ENCODE measurements at regions not wholly inside any gene's neighbourhood (a gene's known extent, or its start where the extent isn't known, plus 50 kb on each side); places are given as distances from the start of the nearest gene placed in this dataset.

- no peak for DNase-seq
- no peaks in the 10 kb centered on the region for H3K27me3 ChIP-seq (ENCODE audit: control insufficient read depth, insufficient read depth, low read length)
- no peak overlapping the region for H3K27ac ChIP-seq (ENCODE audit: low read length)
- WGBS (ENCODE audit: insufficient coverage, low lambda C conversion rate): 0% methylated on average over 1 of the region's 3 CpGs
- no peaks in the 10 kb centered on the region for H3K4me1 ChIP-seq (ENCODE audit: control insufficient read depth, insufficient read depth, low read length)
- H3K4me3 ChIP-seq (ENCODE audit: low read length): no peak overlapping the region
- H3K9me3 ChIP-seq (ENCODE audit: control insufficient read depth, low read depth, low read length): peaks cover 2% of the 10 kb centered on the region
- no peaks in the 10 kb centered on the region for H3K36me3 ChIP-seq (ENCODE audit: control insufficient read depth, insufficient read depth, low read length)
Observed at GRCh38 chr14:105806568-105806967, 280.2 kb downstream of the TMEM121 start.

GRCh38 chr14:105817971-105818711 lies 291.8 kb downstream of the TMEM121 start:
- DNase-seq: no peak
- Histone ChIP-seq H3K4me1 (ENCODE audit: control insufficient read depth, insufficient read depth, low read length) (no peaks in the 10 kb centered on the region), H3K27me3 (ENCODE audit: control insufficient read depth, insufficient read depth, low read length) (no peaks in the 10 kb centered on the region), H3K36me3 (ENCODE audit: control insufficient read depth, insufficient read depth, low read length) (no peaks in the 10 kb centered on the region), H3K9me3 (ENCODE audit: control insufficient read depth, low read depth, low read length) (peaks cover 14% of the 10 kb centered on the region), H3K27ac (ENCODE audit: low read length) (no peak overlapping the region), H3K4me3 (ENCODE audit: low read length) (no peak overlapping the region)
- no CpG with 5 or more reads among the region's 21 CpGs for WGBS (ENCODE audit: insufficient coverage, low lambda C conversion rate)

GRCh38 chr14:105818712-105819005 lies 292.3 kb downstream of the TMEM121 start:
- no peak for DNase-seq
- Histone ChIP-seq H3K27me3 (ENCODE audit: control insufficient read depth, insufficient read depth, low read length) (no peaks in the 10 kb centered on the region), H3K9me3 (ENCODE audit: control insufficient read depth, low read depth, low read length) (peaks cover 14% of the 10 kb centered on the region), H3K36me3 (ENCODE audit: control insufficient read depth, insufficient read depth, low read length) (no peaks in the 10 kb centered on the region), H3K4me3 (ENCODE audit: low read length) (no peak overlapping the region), H3K27ac (ENCODE audit: low read length) (no peak overlapping the region), H3K4me1 (ENCODE audit: control insufficient read depth, insufficient read depth, low read length) (no peaks in the 10 kb centered on the region)
- no CpG with 5 or more reads among the region's 11 CpGs for WGBS (ENCODE audit: insufficient coverage, low lambda C conversion rate)

- Histone ChIP-seq H3K4me3 (ENCODE audit: low read length) (no peak overlapping the region), H3K27me3 (ENCODE audit: control insufficient read depth, insufficient read depth, low read length) (no peaks in the 10 kb centered on the region), H3K4me1 (ENCODE audit: control insufficient read depth, insufficient read depth, low read length) (no peaks in the 10 kb centered on the region), H3K27ac (ENCODE audit: low read length) (no peak overlapping the region), H3K9me3 (ENCODE audit: control insufficient read depth, low read depth, low read length) (no peaks in the 10 kb centered on the region), H3K36me3 (ENCODE audit: control insufficient read depth, insufficient read depth, low read length) (no peaks in the 10 kb centered on the region)
- no peak for DNase-seq
- WGBS (ENCODE audit: insufficient coverage, low lambda C conversion rate): no CpG with 5 or more reads among the region's 6 CpGs
Observed at GRCh38 chr14:105830171-105830570, 303.8 kb downstream of the TMEM121 start.

GRCh38 chr14:105836160-105836559 lies 309.8 kb downstream of the TMEM121 start:
- H3K27me3 ChIP-seq (ENCODE audit: control insufficient read depth, insufficient read depth, low read length): no peaks in the 10 kb centered on the region
- no peaks in the 10 kb centered on the region for H3K36me3 ChIP-seq (ENCODE audit: control insufficient read depth, insufficient read depth, low read length)
- H3K4me3 ChIP-seq (ENCODE audit: low read length): no peak overlapping the region
- no peaks in the 10 kb centered on the region for H3K4me1 ChIP-seq (ENCODE audit: control insufficient read depth, insufficient read depth, low read length)
- no peak overlapping the region for H3K27ac ChIP-seq (ENCODE audit: low read length)
- WGBS (ENCODE audit: insufficient coverage, low lambda C conversion rate): no CpG with 5 or more reads among the region's 11 CpGs
- DNase-seq: no peak
- peaks cover 40% of the 10 kb centered on the region for H3K9me3 ChIP-seq (ENCODE audit: control insufficient read depth, low read depth, low read length)

GRCh38 chr14:105836730-105837129 lies 310.3 kb downstream of the TMEM121 start:
- no peaks in the 10 kb centered on the region for H3K36me3 ChIP-seq (ENCODE audit: control insufficient read depth, insufficient read depth, low read length)
- no peak for DNase-seq
- H3K27ac ChIP-seq (ENCODE audit: low read length): no peak overlapping the region
- H3K27me3 ChIP-seq (ENCODE audit: control insufficient read depth, insufficient read depth, low read length): no peaks in the 10 kb centered on the region
- WGBS (ENCODE audit: insufficient coverage, low lambda C conversion rate): no CpG with 5 or more reads among the region's 10 CpGs
- H3K4me3 ChIP-seq (ENCODE audit: low read length): no peak overlapping the region
- H3K4me1 ChIP-seq (ENCODE audit: control insufficient read depth, insufficient read depth, low read length): no peaks in the 10 kb centered on the region
- peaks cover 46% of the 10 kb centered on the region for H3K9me3 ChIP-seq (ENCODE audit: control insufficient read depth, low read depth, low read length)

GRCh38 chr14:105837349-105838063 lies 311.1 kb downstream of the TMEM121 start:
- Histone ChIP-seq H3K36me3 (ENCODE audit: control insufficient read depth, insufficient read depth, low read length) (no peaks in the 10 kb centered on the region), H3K4me1 (ENCODE audit: control insufficient read depth, insufficient read depth, low read length) (no peaks in the 10 kb centered on the region), H3K9me3 (ENCODE audit: control insufficient read depth, low read depth, low read length) (peaks cover 46% of the 10 kb centered on the region), H3K27ac (ENCODE audit: low read length) (no peak overlapping the region), H3K4me3 (ENCODE audit: low read length) (no peak overlapping the region), H3K27me3 (ENCODE audit: control insufficient read depth, insufficient read depth, low read length) (no peaks in the 10 kb centered on the region)
- no CpG with 5 or more reads among the region's 20 CpGs for WGBS (ENCODE audit: insufficient coverage, low lambda C conversion rate)
- no peak for DNase-seq

- no CpG with 5 or more reads among the region's 11 CpGs for WGBS (ENCODE audit: insufficient coverage, low lambda C conversion rate)
Observed at GRCh38 chr14:105838107-105838506, 311.7 kb downstream of the TMEM121 start.

GRCh38 chr14:105838591-105839424 lies 312.4 kb downstream of the TMEM121 start:
- WGBS (ENCODE audit: insufficient coverage, low lambda C conversion rate): no CpG with 5 or more reads among the region's 15 CpGs
- Histone ChIP-seq H3K27me3 (ENCODE audit: control insufficient read depth, insufficient read depth, low read length) (no peaks in the 10 kb centered on the region), H3K9me3 (ENCODE audit: control insufficient read depth, low read depth, low read length) (peaks cover 47% of the 10 kb centered on the region), H3K4me1 (ENCODE audit: control insufficient read depth, insufficient read depth, low read length) (no peaks in the 10 kb centered on the region), H3K4me3 (ENCODE audit: low read length) (no peak overlapping the region), H3K36me3 (ENCODE audit: control insufficient read depth, insufficient read depth, low read length) (no peaks in the 10 kb centered on the region), H3K27ac (ENCODE audit: low read length) (no peak overlapping the region)
- DNase-seq: no peak

More at GRCh38 chr14:105838107-105838506, 311.7 kb downstream of the TMEM121 start:
- Histone ChIP-seq H3K4me3 (ENCODE audit: low read length) (no peak overlapping the region), H3K27ac (ENCODE audit: low read length) (no peak overlapping the region), H3K27me3 (ENCODE audit: control insufficient read depth, insufficient read depth, low read length) (no peaks in the 10 kb centered on the region), H3K9me3 (ENCODE audit: control insufficient read depth, low read depth, low read length) (peaks cover 46% of the 10 kb centered on the region), H3K36me3 (ENCODE audit: control insufficient read depth, insufficient read depth, low read length) (no peaks in the 10 kb centered on the region), H3K4me1 (ENCODE audit: control insufficient read depth, insufficient read depth, low read length) (no peaks in the 10 kb centered on the region)
- no peak for DNase-seq

- H3K4me3 ChIP-seq (ENCODE audit: low read length): no peak overlapping the region
- H3K4me1 ChIP-seq (ENCODE audit: control insufficient read depth, insufficient read depth, low read length): no peaks in the 10 kb centered on the region
- no CpG with 5 or more reads among the region's 20 CpGs for WGBS (ENCODE audit: insufficient coverage, low lambda C conversion rate)
- H3K36me3 ChIP-seq (ENCODE audit: control insufficient read depth, insufficient read depth, low read length): no peaks in the 10 kb centered on the region
- H3K9me3 ChIP-seq (ENCODE audit: control insufficient read depth, low read depth, low read length): peaks cover 55% of the 10 kb centered on the region
- H3K27me3 ChIP-seq (ENCODE audit: control insufficient read depth, insufficient read depth, low read length): no peaks in the 10 kb centered on the region
- no peak for DNase-seq
- H3K27ac ChIP-seq (ENCODE audit: low read length): no peak overlapping the region
Observed at GRCh38 chr14:105839425-105840265, 313.3 kb downstream of the TMEM121 start.

All from large intestine (tissue), 3 donors.